ENCODE measurements at regions not wholly inside any gene's neighbourhood (a gene's known extent, or its start where the extent isn't known, plus 50 kb on each side); places are given as distances from the start of the nearest gene placed in this dataset.

DNA sequence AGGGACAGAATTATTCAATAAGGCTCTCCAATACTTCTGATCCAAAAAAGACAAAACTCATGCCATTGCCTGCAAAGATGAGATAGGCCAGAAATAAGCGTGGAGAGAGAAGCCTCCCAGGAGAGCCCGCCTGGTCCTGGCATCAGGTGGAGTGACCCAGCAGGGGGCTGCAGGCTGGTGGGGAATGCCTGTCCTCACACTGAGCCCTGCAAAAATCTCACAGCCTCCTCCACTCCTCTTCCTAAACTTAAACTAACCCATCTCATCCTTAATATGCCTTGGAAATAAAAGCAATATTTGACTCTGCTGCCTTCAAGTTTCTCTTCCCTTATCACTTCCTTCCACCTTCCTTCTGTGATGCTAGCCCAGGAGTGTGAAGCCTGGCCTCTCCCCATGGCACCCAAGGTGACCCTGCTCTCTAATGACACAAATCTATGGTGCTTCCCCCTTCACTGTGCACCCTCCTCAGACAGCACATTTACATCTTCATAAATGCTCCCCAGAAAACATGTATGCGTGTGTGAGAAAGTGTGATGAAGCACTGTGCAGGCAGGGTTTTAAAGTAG, 218.4 kb downstream of the ANAPC1 start:
- BruUV-seq (replicated peaks) = no TSS peak
- Histone ChIP-seq H3K4me2 (ENCODE audit: low read length) (no peak overlapping the region), H3K27ac (ENCODE audit: low read depth, low read length) (no peak overlapping the region), H3K27me3 (ENCODE audit: insufficient read depth, low read length) (no peaks in the 10 kb centered on the region), H3K9ac (ENCODE audit: low read length) (no peak overlapping the region), H2AFZ (ENCODE audit: low read depth, low read length, poor library complexity, severe bottlenecking) (no peak overlapping the region), H3K36me3 (ENCODE audit: control insufficient read depth in 1 of 2, insufficient read depth in 2 of 2, low read length in 2 of 2) (no peaks in the 10 kb centered on the region), H3K4me1 (ENCODE audit: control insufficient read depth in 1 of 2, insufficient read depth in 2 of 2, low read length in 2 of 2) (no peaks in the 10 kb centered on the region), H4K20me1 (ENCODE audit: insufficient read depth) (no peaks in the 10 kb centered on the region), H3K9me3 (ENCODE audit: control insufficient read depth in 1 of 2, insufficient read depth in 1 of 2, low read depth in 1 of 2, low read length in 2 of 2) (no peaks in the 10 kb centered on the region), H3K79me2 (ENCODE audit: insufficient read depth, low read length) (no peaks in the 10 kb centered on the region), H3K9me2 (ENCODE audit: insufficient read depth) (no peaks in the 10 kb centered on the region), H3K4me3 (replicated peaks in 1 of 2; ENCODE audit: low read depth in 1 of 2, low read length in 2 of 2) (no peak overlapping the region)
- intact Hi-C loops (cut with micrococcal nuclease) = no loop called here
- DNase-seq (ENCODE audit: low read depth, low spot score) (no peak), ATAC-seq (no peak)
- TF ChIP-seq ATF3 (IDR thresholded peaks at IDR 0.05) (no peak), SP1 (IDR thresholded peaks at IDR 0.05; ENCODE audit: low read depth) (no peak), SIN3A (IDR thresholded peaks at IDR 0.05; ENCODE audit: low read depth) (no peak), ELF1 (IDR thresholded peaks at IDR 0.05; ENCODE audit: borderline replicate concordance, low read depth) (no peak), ZBTB33 (IDR thresholded peaks at IDR 0.05; ENCODE audit: extremely low read depth, insufficient replicate concordance, low read length) (no peak), ZFX (IDR thresholded peaks at IDR 0.05) (no peak), POLR2A (IDR thresholded peaks at IDR 0.05; ENCODE audit: borderline replicate concordance, extremely low read depth, insufficient read depth, insufficient read length) (no peak), CEBPB (IDR thresholded peaks at IDR 0.05; ENCODE audit: low read depth) (no peak), YY1 (IDR thresholded peaks at IDR 0.05; ENCODE audit: extremely low read depth, insufficient replicate concordance, low read depth, low read length) (no peak), EGR1 (IDR thresholded peaks at IDR 0.05; ENCODE audit: low read depth) (no peak), RAD21 (IDR thresholded peaks at IDR 0.05; ENCODE audit: low read depth) (no peak), FOSL1 (IDR thresholded peaks at IDR 0.05; ENCODE audit: low read depth) (no peak), CBX3 (IDR thresholded peaks at IDR 0.05; ENCODE audit: low read depth) (no peak), EZH2phosphoT487 (IDR thresholded peaks at IDR 0.05; ENCODE audit: borderline replicate concordance) (no peak), ZNF274 (IDR thresholded peaks at IDR 0.05; ENCODE audit: low read depth, low read length) (no peak)
- TF ChIP-seq, protein P1, sequence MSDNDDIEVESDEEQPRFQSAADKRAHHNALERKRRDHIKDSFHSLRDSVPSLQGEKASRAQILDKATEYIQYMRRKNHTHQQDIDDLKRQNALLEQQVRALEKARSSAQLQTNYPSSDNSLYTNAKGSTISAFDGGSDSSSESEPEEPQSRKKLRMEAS (IDR thresholded peaks at IDR 0.05) = no peak
- ChIA-PET POLR2A (no interaction called here), CTCF (no interaction called here), RAD21 (ENCODE audit: low non-redundant PET in 1 of 2, low total read pairs in 2 of 2, uncharacterized antibody in 2 of 2, unreplicated experiment in 2 of 2) (no interaction called here)

Data from HCT116 (cell line).